Head of caudate nucleus (tissue), 42 donors: ENCODE measurements at regions not wholly inside any gene's neighbourhood (a gene's known extent, or its start where the extent isn't known, plus 50 kb on each side); places are given as distances from the start of the nearest gene placed in this dataset.
"Not testable (repeated sequence)": the region's sequence is repeated elsewhere in the genome, so short reads cannot be mapped to it uniquely, and the experiment has no call there.

Source experiments
- DNase-seq, 42 donors: peaks; one replicate each; pipeline versions ENCODE4 v3.0.0 to v3.0.0-alpha.2; 2020 to 2021; ENCODE audit warnings: mixed read lengths in 7 of 42
- intact Hi-C: fragments of 100-400 bp; cut with DNase I; formaldehyde crosslinking; loops from one replicate; pipeline ENCODE4 v1.15.0; 2022

GRCh38 chr10:3926258-3926657, 141.2 kb upstream of the KLF6 start:
- intact Hi-C loops, result no loop called here

DNA sequence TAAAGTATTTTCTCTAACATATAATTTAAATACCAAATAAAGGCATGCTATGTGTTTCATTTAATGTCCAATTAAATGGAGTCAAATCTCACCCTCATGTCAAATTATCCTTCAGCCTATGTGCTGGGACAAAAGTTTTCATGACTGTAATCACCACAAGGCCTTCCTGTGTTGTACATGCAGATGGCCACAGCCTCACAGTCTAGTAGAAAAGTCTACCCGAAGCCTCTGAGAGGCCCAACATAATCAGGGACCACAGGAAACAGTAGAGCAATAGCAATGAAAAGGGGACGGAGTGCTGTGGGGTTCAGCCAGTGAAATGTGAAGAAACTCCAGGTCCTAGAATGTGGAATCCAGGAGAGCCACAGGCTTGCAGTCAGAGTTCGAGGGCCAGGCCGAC, 140.2 kb upstream of the KLF6 start:
- no peak for DNase-seq
- intact Hi-C loops, result no loop called here

More at GRCh38 chr10:3926258-3926657, 141.2 kb upstream of the KLF6 start:
- no peak for DNase-seq

GRCh38 chr10:3924344-3924743, 139.3 kb upstream of the KLF6 start:
- intact Hi-C loops, result no loop called here
- no peak for DNase-seq

GRCh38 chr10:3923033-3923432, 138.0 kb upstream of the KLF6 start:
- intact Hi-C loops, result no loop called here

DNA sequence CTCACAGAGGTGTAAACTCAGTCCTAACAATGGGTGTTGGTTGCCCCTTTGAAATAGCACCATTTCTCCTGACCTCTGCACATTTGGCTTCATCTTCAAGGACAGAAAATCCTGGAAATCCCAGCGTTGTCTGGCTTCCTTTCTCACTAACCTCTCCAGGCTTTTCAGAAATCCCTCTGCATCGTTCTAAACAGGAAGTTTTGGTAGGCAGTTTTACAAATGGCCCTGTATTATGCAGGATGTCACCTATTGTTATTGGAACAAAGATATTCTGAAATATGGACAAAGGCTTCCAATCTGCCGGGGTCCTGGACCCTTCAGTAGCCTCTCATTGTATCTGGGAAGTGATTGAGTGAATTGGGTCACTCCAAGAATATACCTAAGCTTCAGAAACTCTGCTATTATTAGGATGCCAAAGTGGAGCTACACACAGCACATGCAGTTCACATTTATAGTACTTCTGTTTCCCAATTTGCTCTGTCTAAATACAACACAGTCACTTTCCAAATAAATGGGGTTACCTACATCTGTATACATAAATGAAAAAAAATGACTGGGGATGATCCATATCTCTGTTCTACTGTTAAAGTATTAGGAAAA, 134.8 kb upstream of the KLF6 start:
- no peak for DNase-seq
- intact Hi-C loops, result no loop called here

More at GRCh38 chr10:3923033-3923432, 138.0 kb upstream of the KLF6 start:
- DNase-seq, result no peak

DNA sequence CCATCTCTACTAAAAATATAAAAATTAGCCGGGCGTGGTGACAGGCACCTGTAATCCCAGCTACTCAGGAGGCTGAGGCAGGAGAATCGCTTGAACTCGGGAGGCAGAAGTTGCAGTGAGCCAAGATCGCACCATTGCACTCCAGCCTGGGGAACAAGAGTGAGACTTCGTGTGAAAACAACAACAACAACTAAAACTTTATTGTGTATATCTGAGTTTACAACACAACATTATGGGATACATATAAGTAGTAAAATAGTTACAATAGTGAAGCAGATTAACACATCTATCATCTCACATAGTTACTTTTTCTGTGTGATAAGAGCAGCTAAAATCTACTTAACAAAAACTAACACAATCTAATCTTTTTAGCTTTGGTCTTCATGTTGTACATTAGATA, 132.4 kb upstream of the KLF6 start:
- DNase-seq, intact Hi-C loops: not testable (repeated sequence)

DNA sequence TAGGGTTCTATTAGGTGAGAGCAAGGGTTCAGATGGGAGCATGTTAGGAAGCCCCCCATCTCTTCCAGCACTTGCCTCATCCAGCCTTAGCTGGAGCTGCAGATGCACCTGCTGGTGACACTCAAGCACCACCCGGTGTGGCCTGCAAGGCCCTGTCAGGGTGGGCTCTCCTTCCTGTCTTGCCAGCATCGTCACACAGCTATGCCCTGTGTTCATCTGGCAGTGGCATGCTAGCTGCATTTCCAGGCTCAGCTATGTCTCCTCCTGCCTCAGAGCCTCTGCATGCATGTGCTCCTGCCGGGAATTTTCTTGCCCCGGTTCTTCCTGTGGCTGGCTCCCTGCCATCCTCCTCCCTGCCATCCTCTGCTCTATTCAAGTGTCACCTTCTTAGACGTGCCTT, 129.7 kb upstream of the KLF6 start:
- intact Hi-C loops, result no loop called here
- DNase-seq, result no peak

- intact Hi-C loops, result no loop called here
- no peak for DNase-seq
Observed at GRCh38 chr10:3911713-3912442, 126.9 kb upstream of the KLF6 start.

DNA sequence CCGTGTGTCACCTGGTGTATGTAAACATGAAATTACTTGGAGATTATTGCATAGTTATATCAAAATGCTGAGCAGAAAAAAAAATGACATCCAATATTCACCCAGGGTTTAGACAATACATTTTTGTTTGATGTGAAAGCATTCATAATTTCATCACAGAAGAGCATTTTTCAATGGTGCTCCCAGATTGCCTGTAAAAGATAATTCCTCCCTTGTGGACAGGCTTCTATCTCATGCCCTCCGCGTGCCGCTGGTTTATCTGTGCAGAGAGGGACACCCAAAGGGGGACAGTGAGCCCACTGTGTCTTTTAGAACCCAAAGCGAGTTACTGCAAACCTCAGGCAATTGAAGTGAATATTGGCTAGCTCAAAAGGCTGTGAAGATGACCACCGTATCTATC, 126.2 kb upstream of the KLF6 start:
- DNase-seq, result no peak
- intact Hi-C loops, result no loop called here

- intact Hi-C loops, result no loop called here
Observed at GRCh38 chr10:3909339-3909738, 124.3 kb upstream of the KLF6 start.

DNA sequence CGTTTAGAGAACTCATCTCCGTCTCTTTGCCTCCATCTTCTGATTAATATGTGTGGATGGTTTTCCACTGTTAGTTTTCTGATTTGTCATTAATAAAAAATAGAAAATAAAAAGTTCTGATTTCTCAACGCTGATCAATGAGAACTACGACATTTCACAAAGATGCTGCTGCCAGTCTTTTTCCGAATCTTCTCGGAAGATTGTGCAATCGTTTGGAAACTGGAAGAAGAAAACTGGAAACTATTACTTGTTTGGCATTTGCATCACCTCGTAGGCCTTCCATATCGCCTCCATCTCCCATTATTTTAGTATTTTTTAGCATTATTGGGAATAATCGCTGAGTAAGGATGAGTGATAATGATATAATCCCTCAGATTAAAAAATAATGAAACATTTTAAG, 123.2 kb upstream of the KLF6 start:
- intact Hi-C loops, result no loop called here
- no peak for DNase-seq

More at GRCh38 chr10:3909339-3909738, 124.3 kb upstream of the KLF6 start:
- DNase-seq, result no peak

- no peak for DNase-seq
- intact Hi-C loops, result no loop called here
Observed at GRCh38 chr10:3907514-3907913, 122.5 kb upstream of the KLF6 start.

DNA sequence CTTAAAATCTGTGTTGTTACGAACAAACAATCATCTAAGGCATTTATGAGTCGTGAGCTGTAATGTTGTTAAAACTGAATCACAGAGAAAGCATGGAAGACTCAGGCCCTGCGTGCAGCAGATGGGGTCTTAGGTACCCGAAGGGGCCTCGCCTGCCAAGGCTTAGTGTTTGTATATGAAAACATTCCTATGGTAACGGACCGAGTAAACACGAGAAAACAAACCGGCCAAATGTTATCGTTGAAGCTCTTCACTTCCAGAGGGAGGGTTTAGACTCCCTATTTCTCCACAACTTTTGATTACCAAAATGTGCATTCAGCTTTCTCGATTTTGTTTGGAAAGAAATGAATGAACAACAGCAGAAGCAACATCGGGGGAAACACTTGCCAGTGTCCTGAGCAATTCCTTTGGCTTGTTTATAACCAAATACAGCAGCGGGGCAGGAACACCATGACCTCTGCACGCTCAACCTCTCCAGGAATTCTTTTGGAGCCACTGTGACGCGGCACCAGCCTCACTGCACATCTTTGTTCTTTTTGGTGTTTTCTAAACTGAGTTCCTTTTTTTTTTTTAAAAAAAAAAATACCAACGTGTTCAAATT, 121.6 kb upstream of the KLF6 start:
- DNase-seq, result no peak
- intact Hi-C loops, result no loop called here

GRCh38 chr10:3904419-3904960, 119.5 kb upstream of the KLF6 start:
- DNase-seq, result no peak
- intact Hi-C loops, result no loop called here

DNA sequence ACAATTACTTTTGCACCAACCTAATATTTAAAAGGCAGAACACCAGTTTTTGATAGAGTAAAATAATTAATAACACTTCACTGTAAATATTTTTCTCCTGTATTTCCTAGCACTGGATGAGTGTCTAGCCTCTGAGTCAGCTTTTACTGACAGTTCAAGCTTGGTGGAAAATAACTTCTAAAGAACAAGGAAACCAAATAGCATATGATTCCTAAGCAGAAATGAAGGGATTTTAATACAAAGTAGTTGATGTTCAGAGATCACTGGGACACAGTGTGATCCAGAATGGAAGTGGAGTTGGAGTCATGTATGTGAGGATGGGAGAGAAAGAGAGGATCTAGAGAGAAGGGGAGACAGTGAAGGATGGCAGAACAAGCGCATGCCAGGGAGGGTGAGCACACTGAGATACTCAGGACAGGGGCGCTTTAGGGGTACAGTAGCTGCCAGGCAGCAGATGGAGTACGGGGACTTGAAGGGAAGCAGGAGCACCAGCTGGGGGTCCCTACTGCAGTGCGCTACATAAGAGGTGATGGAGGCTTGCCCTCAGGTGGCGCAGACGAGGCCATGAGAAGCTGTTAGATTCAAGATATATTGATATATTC, 117.9 kb upstream of the KLF6 start:
- DNase-seq, result no peak
- intact Hi-C loops, result no loop called here

DNA sequence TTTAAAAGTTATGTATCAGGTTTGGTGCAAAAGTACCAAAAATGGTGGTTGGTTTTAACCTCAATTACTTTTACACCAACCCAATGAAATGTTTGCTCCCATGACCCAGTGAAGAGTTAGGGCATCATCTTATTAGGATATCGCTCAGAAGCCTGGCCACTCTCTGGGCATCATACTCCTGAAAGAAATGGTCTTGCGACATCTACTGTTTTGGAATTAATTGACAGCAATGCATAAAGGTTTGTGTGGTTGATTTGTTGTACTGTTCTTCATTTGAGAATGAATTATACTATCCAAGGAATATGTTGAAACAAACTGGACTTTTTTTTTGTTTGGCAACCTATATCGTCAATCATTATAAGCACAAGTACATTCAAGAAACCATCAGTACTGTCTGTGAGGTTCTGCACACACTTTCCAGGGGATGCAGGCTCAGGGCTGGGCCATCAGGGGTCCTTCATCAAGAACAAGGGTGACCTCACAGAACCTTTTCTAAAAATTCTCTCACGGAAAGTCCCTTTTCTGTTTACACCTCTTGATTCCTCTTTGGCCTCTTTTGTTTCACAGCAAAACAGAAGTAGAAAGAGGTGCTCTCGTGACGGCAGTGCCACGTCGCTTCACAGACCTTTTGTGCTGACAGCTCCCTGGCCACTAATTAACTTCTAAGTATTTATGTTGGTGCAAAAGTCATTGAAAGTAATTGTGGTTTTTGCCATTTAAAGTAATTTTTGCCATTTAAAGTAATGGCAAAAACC, 117.2 kb upstream of the KLF6 start:
- DNase-seq, result no peak
- intact Hi-C loops, result no loop called here

GRCh38 chr10:3901370-3901769, 116.4 kb upstream of the KLF6 start:
- intact Hi-C loops, result no loop called here
- no peak for DNase-seq

DNA sequence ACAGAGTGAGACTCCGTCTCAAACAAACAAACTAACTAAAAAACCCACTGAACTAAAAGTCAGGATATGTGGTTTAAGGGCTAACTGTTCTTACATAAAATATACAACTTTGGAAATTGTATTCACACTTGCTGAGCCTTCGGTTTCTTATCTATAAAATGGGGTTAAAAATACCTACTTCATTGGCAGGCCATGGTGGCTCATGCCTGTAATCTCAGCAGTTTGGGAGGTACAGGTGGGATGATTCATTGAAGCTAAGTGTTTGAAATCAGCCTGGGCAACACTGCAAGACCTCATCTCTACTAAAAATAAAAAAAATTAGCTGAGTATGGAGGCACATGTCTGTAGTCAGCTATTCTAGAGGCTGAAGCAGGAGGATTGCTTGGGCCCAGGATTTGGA, 115.4 kb upstream of the KLF6 start:
- intact Hi-C loops, result no loop called here
- no peak for DNase-seq

DNA sequence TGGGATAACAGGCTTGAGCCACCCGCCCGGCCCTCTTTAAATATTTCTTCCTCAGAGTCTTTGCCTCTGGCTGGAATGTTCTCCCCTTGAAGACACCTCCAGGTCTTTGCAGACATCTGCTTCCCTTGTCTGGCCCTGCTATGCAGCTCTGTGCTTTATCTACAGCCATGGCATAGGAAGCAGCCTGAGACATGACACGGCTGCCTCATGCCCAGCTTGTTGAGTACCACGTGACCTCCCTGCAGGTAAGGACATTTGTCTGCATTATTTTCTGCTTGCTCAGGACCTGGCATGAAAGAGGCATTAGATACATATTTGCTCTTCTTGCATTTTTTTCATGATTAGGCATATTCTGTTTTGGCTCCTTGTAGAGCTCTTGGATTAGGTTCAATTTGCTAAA, 113.8 kb upstream of the KLF6 start:
- intact Hi-C loops, result no loop called here
- DNase-seq, result no peak
